Liver (tissue), 8 donors: ENCODE measurements at regions not wholly inside any gene's neighbourhood (a gene's known extent, or its start where the extent isn't known, plus 50 kb on each side); places are given as distances from the start of the nearest gene placed in this dataset.

Experiments
- DNase-seq: peaks from one replicate; pipeline ENCODE4 v3.0.0-alpha.2; 2017; ENCODE audit warnings: low spot score
- H3K27ac ChIP-seq, 2 donors: one replicate each; pipeline ENCODE4 v1.7.0; 2013; ENCODE audit warnings: inconsistent platforms in 2 of 2, low read length in 2 of 2, control low read depth in 1 of 2, low read depth in 1 of 2, mild to moderate bottlenecking in 1 of 2
- H3K27me3 ChIP-seq, 4 donors: one replicate each; pipeline versions ENCODE4 v1.6.1 to v1.7.0; 2013; ENCODE audit warnings: low read length in 3 of 4, inconsistent platforms in 1 of 4, mild to moderate bottlenecking in 1 of 4, moderate library complexity in 1 of 4; ENCODE audit not compliant: control insufficient read depth in 4 of 4, insufficient read depth in 4 of 4
- H3K36me3 ChIP-seq, 4 donors: one replicate each; pipeline versions ENCODE4 v1.6.1 to v1.7.0; 2013; ENCODE audit warnings: low read length in 3 of 4, mild to moderate bottlenecking in 3 of 4, low read depth in 1 of 4, moderate library complexity in 1 of 4; ENCODE audit not compliant: control insufficient read depth in 4 of 4, insufficient read depth in 3 of 4
- H3K4me1 ChIP-seq, 4 donors: one replicate each; pipeline versions ENCODE4 v1.6.1 to v1.7.0; 2013; ENCODE audit warnings: low read length in 3 of 4, mild to moderate bottlenecking in 3 of 4, moderate library complexity in 1 of 4; ENCODE audit not compliant: control insufficient read depth in 4 of 4, insufficient read depth in 4 of 4
- H3K4me3 ChIP-seq, 3 donors: one replicate each; pipeline versions ENCODE4 v1.6.1 to v1.7.0; 2013; ENCODE audit warnings: low read length in 3 of 3, control low read depth in 1 of 3, low read depth in 1 of 3, mild to moderate bottlenecking in 1 of 3
- H3K9ac ChIP-seq, 2 donors: one replicate each; pipeline ENCODE4 v1.7.0; 2013; ENCODE audit warnings: low read length in 2 of 2, mild to moderate bottlenecking in 2 of 2, moderate library complexity in 2 of 2, control low read depth in 1 of 2, low read depth in 1 of 2
- H3K9me3 ChIP-seq, 4 donors: one replicate each; pipeline versions ENCODE4 v1.6.1 to v1.7.0; 2013; ENCODE audit warnings: low read length in 3 of 4; ENCODE audit not compliant: control insufficient read depth in 4 of 4
- ATF3 ChIP-seq: IDR thresholded peaks from 2 replicates; pipeline ENCODE4 v1.6.1; 2016; ENCODE audit warnings: antibody characterized with exemption
- EGR1 ChIP-seq, 2 donors: IDR thresholded peaks; 2 replicates each; pipeline ENCODE4 v1.6.1; 2016 to 2018; ENCODE audit warnings: antibody characterized with exemption in 2 of 2, low read depth in 2 of 2
- GABPA ChIP-seq, 2 donors: IDR thresholded peaks in 1 of 2; conservative IDR thresholded peaks in 1 of 2; 2 replicates each; pipeline ENCODE4 v1.6.1; 2016; ENCODE audit warnings: antibody characterized with exemption in 2 of 2, mild to moderate bottlenecking in 1 of 2, moderate library complexity in 1 of 2
- HNF4A ChIP-seq, 2 donors: conservative IDR thresholded peaks; 2 replicates each; pipeline ENCODE4 v1.6.1; 2016; ENCODE audit warnings: antibody characterized with exemption in 2 of 2, mild to moderate bottlenecking in 2 of 2
- HNF4G ChIP-seq: IDR thresholded peaks from 2 replicates; pipeline ENCODE4 v1.6.1; 2016; ENCODE audit warnings: antibody characterized with exemption
- JUND ChIP-seq, 2 donors: IDR thresholded peaks; 2 replicates each; pipeline ENCODE4 v1.6.1; 2016; ENCODE audit warnings: antibody characterized with exemption in 2 of 2
- MAX ChIP-seq: IDR thresholded peaks from 2 replicates; pipeline ENCODE4 v1.6.1; 2016; ENCODE audit warnings: antibody characterized with exemption
- RAD21 ChIP-seq, 2 donors: IDR thresholded peaks; 2 replicates each; pipeline ENCODE4 v1.6.1; 2016; ENCODE audit warnings: antibody characterized with exemption in 2 of 2, mild to moderate bottlenecking in 2 of 2
- RXRA ChIP-seq, 2 donors: IDR thresholded peaks; 2 replicates each; pipeline ENCODE4 v1.6.1; 2017 to 2018; ENCODE audit warnings: antibody characterized with exemption in 2 of 2, mild to moderate bottlenecking in 1 of 2
- WGBS: extraction: QIAGEN DNeasy Blood & Tissue Kit; methylation state at CpG from one replicate; pipeline ENCODE4 v1.1.7; 2013; 5-methylcytosine and 5-hydroxymethylcytosine counted together
- TF ChIP-seq, protein P1 (sequence below): IDR thresholded peaks from 2 replicates; pipeline ENCODE4 v1.6.1; 2016; ENCODE audit warnings: antibody characterized with exemption
- TF ChIP-seq, protein P2 (sequence below): fragments of 150-350 bp; IDR thresholded peaks from 2 replicates; pipeline ENCODE4 v1.5.1; 2017; ENCODE audit warnings: improper control_type of control experiment, low read depth, low read length; ENCODE audit not compliant: missing input control
- TF ChIP-seq, protein P3 (sequence below): IDR thresholded peaks from 2 replicates; pipeline ENCODE4 v1.6.1; 2016; ENCODE audit warnings: antibody characterized with exemption, mild to moderate bottlenecking
- donor health status: healthy.
- donor health status: healthy.
- donor health status: healthy.
- donor health status: healthy.
- donor health status: healthy.

DNA sequence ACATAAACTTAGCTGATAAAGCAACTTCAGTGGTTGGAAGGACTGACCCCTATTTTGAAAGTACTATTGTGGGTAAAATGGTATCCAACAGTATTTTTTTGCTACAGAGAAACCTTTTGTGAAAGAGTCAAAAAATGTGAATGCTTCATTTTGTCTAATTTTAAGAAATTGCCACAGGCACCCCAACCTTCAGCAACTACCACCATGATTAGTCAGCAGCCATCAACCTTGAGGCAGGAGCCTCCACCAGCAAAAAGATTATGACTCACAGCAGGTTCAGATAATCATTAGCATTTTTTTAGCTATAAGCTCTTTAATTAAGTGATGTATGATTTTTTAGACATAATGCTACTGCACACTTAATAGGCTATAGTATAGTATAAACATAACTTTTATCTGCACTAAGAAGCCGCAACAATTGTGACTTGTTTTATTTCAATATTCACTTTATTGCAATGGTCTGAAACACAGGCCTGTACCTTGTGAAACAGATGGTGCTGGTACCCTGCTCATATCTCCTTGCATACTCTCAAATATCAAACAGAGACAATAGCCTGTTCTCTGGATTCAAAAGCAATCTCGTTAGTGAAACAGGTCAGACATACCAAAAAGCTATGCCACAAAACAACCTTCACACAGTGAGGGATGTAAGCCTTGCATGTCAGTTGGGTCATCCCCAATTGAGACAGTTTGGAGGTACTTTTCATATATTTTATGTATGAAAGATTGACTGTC, 261.2 kb upstream of the FAM174A start:
- Histone ChIP-seq H3K27ac (no peak overlapping the region), H3K36me3 (no peaks in the 10 kb centered on the region), H3K27me3 (peaks cover 0 to 2% (median 0%) of the 10 kb centered on the region in 4 donors), H3K9me3 (no peaks in the 10 kb centered on the region), H3K4me3 (no peak overlapping the region), H3K9ac (no peak overlapping the region), H3K4me1 (no peaks in the 10 kb centered on the region)
- 69% methylated on average over 2 of the region's 2 CpGs for WGBS
- DNase-seq = no peak
- TF ChIP-seq RAD21 (IDR thresholded peaks at IDR 0.05) (no peak), EGR1 (IDR thresholded peaks at IDR 0.05; ENCODE audit: low read depth in 2 of 2) (no peak), GABPA (IDR thresholded peaks at IDR 0.05 in 1 of 2, conservative IDR thresholded peaks at IDR 0.05 in 1 of 2) (no peak), HNF4G (no peak), HNF4A (conservative IDR thresholded peaks at IDR 0.05) (no peak), MAX (no peak), ATF3 (no peak), RXRA (IDR thresholded peaks at IDR 0.05) (no peak), JUND (IDR thresholded peaks at IDR 0.05) (no peak)
- TF ChIP-seq, protein P1, sequence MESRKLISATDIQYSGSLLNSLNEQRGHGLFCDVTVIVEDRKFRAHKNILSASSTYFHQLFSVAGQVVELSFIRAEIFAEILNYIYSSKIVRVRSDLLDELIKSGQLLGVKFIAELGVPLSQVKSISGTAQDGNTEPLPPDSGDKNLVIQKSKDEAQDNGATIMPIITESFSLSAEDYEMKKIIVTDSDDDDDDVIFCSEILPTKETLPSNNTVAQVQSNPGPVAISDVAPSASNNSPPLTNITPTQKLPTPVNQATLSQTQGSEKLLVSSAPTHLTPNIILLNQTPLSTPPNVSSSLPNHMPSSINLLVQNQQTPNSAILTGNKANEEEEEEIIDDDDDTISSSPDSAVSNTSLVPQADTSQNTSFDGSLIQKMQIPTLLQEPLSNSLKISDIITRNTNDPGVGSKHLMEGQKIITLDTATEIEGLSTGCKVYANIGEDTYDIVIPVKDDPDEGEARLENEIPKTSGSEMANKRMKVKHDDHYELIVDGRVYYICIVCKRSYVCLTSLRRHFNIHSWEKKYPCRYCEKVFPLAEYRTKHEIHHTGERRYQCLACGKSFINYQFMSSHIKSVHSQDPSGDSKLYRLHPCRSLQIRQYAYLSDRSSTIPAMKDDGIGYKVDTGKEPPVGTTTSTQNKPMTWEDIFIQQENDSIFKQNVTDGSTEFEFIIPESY = no peak
- TF ChIP-seq, protein P2, sequence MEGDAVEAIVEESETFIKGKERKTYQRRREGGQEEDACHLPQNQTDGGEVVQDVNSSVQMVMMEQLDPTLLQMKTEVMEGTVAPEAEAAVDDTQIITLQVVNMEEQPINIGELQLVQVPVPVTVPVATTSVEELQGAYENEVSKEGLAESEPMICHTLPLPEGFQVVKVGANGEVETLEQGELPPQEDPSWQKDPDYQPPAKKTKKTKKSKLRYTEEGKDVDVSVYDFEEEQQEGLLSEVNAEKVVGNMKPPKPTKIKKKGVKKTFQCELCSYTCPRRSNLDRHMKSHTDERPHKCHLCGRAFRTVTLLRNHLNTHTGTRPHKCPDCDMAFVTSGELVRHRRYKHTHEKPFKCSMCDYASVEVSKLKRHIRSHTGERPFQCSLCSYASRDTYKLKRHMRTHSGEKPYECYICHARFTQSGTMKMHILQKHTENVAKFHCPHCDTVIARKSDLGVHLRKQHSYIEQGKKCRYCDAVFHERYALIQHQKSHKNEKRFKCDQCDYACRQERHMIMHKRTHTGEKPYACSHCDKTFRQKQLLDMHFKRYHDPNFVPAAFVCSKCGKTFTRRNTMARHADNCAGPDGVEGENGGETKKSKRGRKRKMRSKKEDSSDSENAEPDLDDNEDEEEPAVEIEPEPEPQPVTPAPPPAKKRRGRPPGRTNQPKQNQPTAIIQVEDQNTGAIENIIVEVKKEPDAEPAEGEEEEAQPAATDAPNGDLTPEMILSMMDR = no peak
- TF ChIP-seq, protein P3, sequence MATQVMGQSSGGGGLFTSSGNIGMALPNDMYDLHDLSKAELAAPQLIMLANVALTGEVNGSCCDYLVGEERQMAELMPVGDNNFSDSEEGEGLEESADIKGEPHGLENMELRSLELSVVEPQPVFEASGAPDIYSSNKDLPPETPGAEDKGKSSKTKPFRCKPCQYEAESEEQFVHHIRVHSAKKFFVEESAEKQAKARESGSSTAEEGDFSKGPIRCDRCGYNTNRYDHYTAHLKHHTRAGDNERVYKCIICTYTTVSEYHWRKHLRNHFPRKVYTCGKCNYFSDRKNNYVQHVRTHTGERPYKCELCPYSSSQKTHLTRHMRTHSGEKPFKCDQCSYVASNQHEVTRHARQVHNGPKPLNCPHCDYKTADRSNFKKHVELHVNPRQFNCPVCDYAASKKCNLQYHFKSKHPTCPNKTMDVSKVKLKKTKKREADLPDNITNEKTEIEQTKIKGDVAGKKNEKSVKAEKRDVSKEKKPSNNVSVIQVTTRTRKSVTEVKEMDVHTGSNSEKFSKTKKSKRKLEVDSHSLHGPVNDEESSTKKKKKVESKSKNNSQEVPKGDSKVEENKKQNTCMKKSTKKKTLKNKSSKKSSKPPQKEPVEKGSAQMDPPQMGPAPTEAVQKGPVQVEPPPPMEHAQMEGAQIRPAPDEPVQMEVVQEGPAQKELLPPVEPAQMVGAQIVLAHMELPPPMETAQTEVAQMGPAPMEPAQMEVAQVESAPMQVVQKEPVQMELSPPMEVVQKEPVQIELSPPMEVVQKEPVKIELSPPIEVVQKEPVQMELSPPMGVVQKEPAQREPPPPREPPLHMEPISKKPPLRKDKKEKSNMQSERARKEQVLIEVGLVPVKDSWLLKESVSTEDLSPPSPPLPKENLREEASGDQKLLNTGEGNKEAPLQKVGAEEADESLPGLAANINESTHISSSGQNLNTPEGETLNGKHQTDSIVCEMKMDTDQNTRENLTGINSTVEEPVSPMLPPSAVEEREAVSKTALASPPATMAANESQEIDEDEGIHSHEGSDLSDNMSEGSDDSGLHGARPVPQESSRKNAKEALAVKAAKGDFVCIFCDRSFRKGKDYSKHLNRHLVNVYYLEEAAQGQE = no peak
